Activated CD4-positive, alpha-beta T cell treated with anti-CD3 and anti-CD28 coated beads, Interleukin-2, amount 10 ng/mL, durations not matched to agents 24 days and 14 days (primary cell): ENCODE measurements at regions not wholly inside any gene's neighbourhood (a gene's known extent, or its start where the extent isn't known, plus 50 kb on each side); places are given as distances from the start of the nearest gene placed in this dataset.
"Not testable (repeated sequence)": the region's sequence is repeated elsewhere in the genome, so short reads cannot be mapped to it uniquely, and the experiment has no call there.

Experiments used
- DNase-seq: peaks from one replicate; pipeline ENCODE4 v3.0.0; 2022
- H3K27ac Mint-ChIP-seq: one replicate; pipeline ENCODE4 v1.8.0; 2022; ENCODE audit warnings: mild to moderate bottlenecking, mixed read lengths
- H3K27me3 Mint-ChIP-seq: one replicate; pipeline ENCODE4 v1.8.0; 2022; ENCODE audit warnings: mixed read lengths
- H3K36me3 Mint-ChIP-seq: one replicate; pipeline ENCODE4 v1.8.0; 2022; ENCODE audit warnings: low read depth, mild to moderate bottlenecking, mixed read lengths
- H3K4me1 Mint-ChIP-seq: one replicate; pipeline ENCODE4 v1.8.0; 2021; ENCODE audit warnings: mixed read lengths
- H3K4me3 Mint-ChIP-seq: one replicate; pipeline ENCODE4 v1.8.0; 2022; ENCODE audit warnings: mild to moderate bottlenecking, moderate library complexity, mixed read lengths
- H3K9me3 Mint-ChIP-seq: one replicate; pipeline ENCODE4 v1.8.0; 2021; ENCODE audit warnings: mixed read lengths
- intact Hi-C: fragments of 100-400 bp; cut with micrococcal nuclease; formaldehyde crosslinking; loops from one replicate; pipeline ENCODE4 v1.15.1; 2023

GRCh38 chr6:90681863-90682262, 95.0 kb upstream of the MAP3K7 start:
- H3K27me3 Mint-ChIP-seq = peaks cover 6% of the 10 kb centered on the region
- H3K27ac Mint-ChIP-seq = no peak overlapping the region
- no peak overlapping the region for H3K4me3 Mint-ChIP-seq
- H3K9me3 Mint-ChIP-seq = no peaks in the 10 kb centered on the region
- no peaks in the 10 kb centered on the region for H3K36me3 Mint-ChIP-seq
- intact Hi-C loops = no loop called here
- DNase-seq = no peak
- H3K4me1 Mint-ChIP-seq = no peaks in the 10 kb centered on the region

GRCh38 chr6:90678049-90678779, 91.3 kb upstream of the MAP3K7 start:
- no peaks in the 10 kb centered on the region for H3K36me3 Mint-ChIP-seq
- H3K9me3 Mint-ChIP-seq = no peaks in the 10 kb centered on the region
- H3K27ac Mint-ChIP-seq = no peak overlapping the region
- DNase-seq = no peak
- H3K4me3 Mint-ChIP-seq = no peak overlapping the region
- no peaks in the 10 kb centered on the region for H3K4me1 Mint-ChIP-seq
- peaks cover 11% of the 10 kb centered on the region for H3K27me3 Mint-ChIP-seq
- intact Hi-C loops = no loop called here

GRCh38 chr6:90677440-90677839, 90.6 kb upstream of the MAP3K7 start:
- H3K27me3 Mint-ChIP-seq = peaks cover 11% of the 10 kb centered on the region
- no peak for DNase-seq
- no peak overlapping the region for H3K27ac Mint-ChIP-seq
- intact Hi-C loops = no loop called here
- no peaks in the 10 kb centered on the region for H3K4me1 Mint-ChIP-seq
- H3K4me3 Mint-ChIP-seq = no peak overlapping the region
- H3K9me3 Mint-ChIP-seq = no peaks in the 10 kb centered on the region
- no peaks in the 10 kb centered on the region for H3K36me3 Mint-ChIP-seq

- intact Hi-C loops = no loop called here
- Mint-ChIP-seq H3K27me3 (peaks cover 10% of the 10 kb centered on the region), H3K4me1 (no peaks in the 10 kb centered on the region), H3K4me3 (no peak overlapping the region), H3K27ac (no peak overlapping the region), H3K9me3 (no peaks in the 10 kb centered on the region), H3K36me3 (no peaks in the 10 kb centered on the region)
- DNase-seq = no peak
These were observed 89.8 kb upstream of the MAP3K7 start for GRCh38 chr6:90676516-90677300.

GRCh38 chr6:90675107-90675506, 88.2 kb upstream of the MAP3K7 start:
- H3K27ac Mint-ChIP-seq, intact Hi-C loops, H3K4me1 Mint-ChIP-seq, H3K4me3 Mint-ChIP-seq, H3K36me3 Mint-ChIP-seq, H3K9me3 Mint-ChIP-seq, H3K27me3 Mint-ChIP-seq, DNase-seq: not testable (repeated sequence)

- H3K36me3 Mint-ChIP-seq, H3K4me3 Mint-ChIP-seq, H3K4me1 Mint-ChIP-seq, H3K27ac Mint-ChIP-seq, intact Hi-C loops, DNase-seq, H3K9me3 Mint-ChIP-seq, H3K27me3 Mint-ChIP-seq: not testable (repeated sequence)
These were observed 87.2 kb upstream of the MAP3K7 start for GRCh38 chr6:90674077-90674476.

GRCh38 chr6:90669846-90670245, 83.0 kb upstream of the MAP3K7 start:
- no peaks in the 10 kb centered on the region for H3K36me3 Mint-ChIP-seq
- intact Hi-C loops = no loop called here
- no peak for DNase-seq
- peaks cover 7% of the 10 kb centered on the region for H3K27me3 Mint-ChIP-seq
- H3K27ac Mint-ChIP-seq = no peak overlapping the region
- no peaks in the 10 kb centered on the region for H3K9me3 Mint-ChIP-seq
- no peak overlapping the region for H3K4me3 Mint-ChIP-seq
- H3K4me1 Mint-ChIP-seq = no peaks in the 10 kb centered on the region

- Mint-ChIP-seq H3K4me1 (no peaks in the 10 kb centered on the region), H3K27me3 (peaks cover 6% of the 10 kb centered on the region), H3K9me3 (no peaks in the 10 kb centered on the region), H3K27ac (no peak overlapping the region), H3K4me3 (no peak overlapping the region), H3K36me3 (no peaks in the 10 kb centered on the region)
- intact Hi-C loops = no loop called here
- DNase-seq = no peak
These were observed 82.5 kb upstream of the MAP3K7 start for GRCh38 chr6:90669420-90669819.

GRCh38 chr6:90668141-90668540, 81.3 kb upstream of the MAP3K7 start:
- Mint-ChIP-seq H3K9me3 (no peaks in the 10 kb centered on the region), H3K4me3 (no peak overlapping the region), H3K36me3 (no peaks in the 10 kb centered on the region), H3K27ac (no peak overlapping the region), H3K4me1 (no peaks in the 10 kb centered on the region), H3K27me3 (peaks cover 5% of the 10 kb centered on the region)
- DNase-seq = no peak
- intact Hi-C loops = no loop called here

- H3K4me1 Mint-ChIP-seq = no peaks in the 10 kb centered on the region
- H3K36me3 Mint-ChIP-seq = no peaks in the 10 kb centered on the region
- intact Hi-C loops = no loop called here
These were observed 77.0 kb upstream of the MAP3K7 start for GRCh38 chr6:90663873-90664272.

GRCh38 chr6:90663106-90663505, 76.2 kb upstream of the MAP3K7 start:
- no peak overlapping the region for H3K27ac Mint-ChIP-seq
- intact Hi-C loops = no loop called here

More at GRCh38 chr6:90663873-90664272, 77.0 kb upstream of the MAP3K7 start:
- H3K27ac Mint-ChIP-seq = no peak overlapping the region
- H3K27me3 Mint-ChIP-seq = peaks cover 7% of the 10 kb centered on the region
- no peak for DNase-seq
- no peak overlapping the region for H3K4me3 Mint-ChIP-seq
- H3K9me3 Mint-ChIP-seq = no peaks in the 10 kb centered on the region

GRCh38 chr6:90660931-90661330, 74.1 kb upstream of the MAP3K7 start:
- intact Hi-C loops = no loop called here

More at GRCh38 chr6:90663106-90663505, 76.2 kb upstream of the MAP3K7 start:
- no peak for DNase-seq
- no peaks in the 10 kb centered on the region for H3K36me3 Mint-ChIP-seq
- H3K4me3 Mint-ChIP-seq = no peak overlapping the region
- no peaks in the 10 kb centered on the region for H3K4me1 Mint-ChIP-seq
- peaks cover 12% of the 10 kb centered on the region for H3K27me3 Mint-ChIP-seq
- H3K9me3 Mint-ChIP-seq = no peaks in the 10 kb centered on the region

GRCh38 chr6:90658497-90658896, 71.6 kb upstream of the MAP3K7 start:
- Mint-ChIP-seq H3K27me3 (peaks cover 17% of the 10 kb centered on the region), H3K27ac (no peak overlapping the region), H3K4me3 (no peak overlapping the region), H3K4me1 (no peaks in the 10 kb centered on the region), H3K9me3 (no peaks in the 10 kb centered on the region), H3K36me3 (no peaks in the 10 kb centered on the region)
- intact Hi-C loops = no loop called here
- DNase-seq = no peak

More at GRCh38 chr6:90660931-90661330, 74.1 kb upstream of the MAP3K7 start:
- Mint-ChIP-seq H3K9me3 (no peaks in the 10 kb centered on the region), H3K4me1 (no peaks in the 10 kb centered on the region), H3K27ac (no peak overlapping the region), H3K4me3 (no peak overlapping the region), H3K36me3 (no peaks in the 10 kb centered on the region), H3K27me3 (peaks cover 12% of the 10 kb centered on the region)
- no peak for DNase-seq

GRCh38 chr6:90656325-90656724, 69.5 kb upstream of the MAP3K7 start:
- no peaks in the 10 kb centered on the region for H3K4me1 Mint-ChIP-seq
- H3K9me3 Mint-ChIP-seq = no peaks in the 10 kb centered on the region

More at GRCh38 chr6:90656325-90656724, 69.5 kb upstream of the MAP3K7 start:
- Mint-ChIP-seq H3K4me3 (no peak overlapping the region), H3K36me3 (no peaks in the 10 kb centered on the region), H3K27ac (no peak overlapping the region), H3K27me3 (peaks cover 17% of the 10 kb centered on the region)
- DNase-seq = no peak
- intact Hi-C loops = no loop called here
